ENCODE measurements at regions not wholly inside any gene's neighbourhood (a gene's known extent, or its start where the extent isn't known, plus 50 kb on each side); places are given as distances from the start of the nearest gene placed in this dataset.

GRCh38 chr1:243944429-243945160 is 94.6 kb upstream of the AKT3 start:
- no peak for DNase-seq (ENCODE audit: low read depth)

- DNase-seq (ENCODE audit: low read depth): no peak
These were observed 93.8 kb upstream of the AKT3 start for GRCh38 chr1:243943671-243944428.

GRCh38 chr1:243942196-243943150 is 92.4 kb upstream of the AKT3 start:
- DNase-seq (ENCODE audit: low read depth): no peak

- no peak for DNase-seq (ENCODE audit: low read depth)
These were observed 90.4 kb upstream of the AKT3 start for GRCh38 chr1:243940451-243940850.

GRCh38 chr1:243939167-243939848 is 89.3 kb upstream of the AKT3 start:
- peak; percentile 60 for DNase-seq (ENCODE audit: low read depth)

- DNase-seq (ENCODE audit: low read depth): no peak
These were observed 88.2 kb upstream of the AKT3 start for GRCh38 chr1:243938208-243938607.

- no peak for DNase-seq (ENCODE audit: low read depth)
These were observed 83.5 kb upstream of the AKT3 start for GRCh38 chr1:243933495-243933894.

- DNase-seq (ENCODE audit: low read depth): no peak
These were observed 81.9 kb upstream of the AKT3 start for GRCh38 chr1:243931957-243932356.

GRCh38 chr1:243930822-243931671 is 81.0 kb upstream of the AKT3 start:
- DNase-seq (ENCODE audit: low read depth): peak; percentile 21

GRCh38 chr1:243927381-243927780 is 77.3 kb upstream of the AKT3 start:
- DNase-seq (ENCODE audit: low read depth): no peak

GRCh38 chr1:243926803-243927245 is 76.8 kb upstream of the AKT3 start:
- peak; percentile 88 for DNase-seq (ENCODE audit: low read depth)

- DNase-seq (ENCODE audit: low read depth): no peak
These were observed 76.3 kb upstream of the AKT3 start for GRCh38 chr1:243926299-243926698.

GRCh38 chr1:243924588-243925349 is 74.7 kb upstream of the AKT3 start:
- peak; percentile 50 for DNase-seq (ENCODE audit: low read depth)

- DNase-seq (ENCODE audit: low read depth): peak; percentile 65
These were observed 74.1 kb upstream of the AKT3 start for GRCh38 chr1:243924188-243924587.

GRCh38 chr1:243923292-243924171 is 73.5 kb upstream of the AKT3 start:
- DNase-seq (ENCODE audit: low read depth): peak; percentile 33

GRCh38 chr1:243921111-243921510 is 71.1 kb upstream of the AKT3 start:
- no peak for DNase-seq (ENCODE audit: low read depth)

GRCh38 chr1:243917863-243918565 is 68.0 kb upstream of the AKT3 start:
- peak; percentile 49 for DNase-seq (ENCODE audit: low read depth)
